HG02571 (cell line): ENCODE measurements at regions not wholly inside any gene's neighbourhood (a gene's known extent, or its start where the extent isn't known, plus 50 kb on each side); places are given as distances from the start of the nearest gene placed in this dataset.
A peak's percentile ranks its signal among the peaks of the same experiment; 100 is the strongest.

ENCODE experiments used
- ATAC-seq: cut with Tn5 transposase; IDR thresholded peaks from one replicate; pipeline ENCODE4 v1.9.1; 2021; ENCODE audit warnings: mild to moderate bottlenecking, moderate library complexity; ENCODE audit not compliant: unreplicated experiment

GRCh38 chr9:89234205-89235067 lies 55.8 kb upstream of the SHC3 start:
- peak; percentile 65 for ATAC-seq

- ATAC-seq = no peak
Observed at GRCh38 chr9:89236955-89237573, 58.4 kb upstream of the SHC3 start.

- ATAC-seq = no peak
Observed at GRCh38 chr9:89238424-89238823, 59.8 kb upstream of the SHC3 start.

- ATAC-seq = no peak
Observed at GRCh38 chr9:89243296-89244061, 64.9 kb upstream of the SHC3 start.

GRCh38 chr9:89246840-89247239 lies 64.2 kb upstream of the CKS2 start:
- no peak for ATAC-seq

GRCh38 chr9:89247431-89248353 lies 63.3 kb upstream of the CKS2 start:
- ATAC-seq = no peak

- ATAC-seq = no peak
Observed at GRCh38 chr9:89249001-89249400, 62.0 kb upstream of the CKS2 start.

GRCh38 chr9:89252651-89253267 lies 58.2 kb upstream of the CKS2 start:
- no peak for ATAC-seq

GRCh38 chr9:89254058-89254772 lies 56.8 kb upstream of the CKS2 start:
- no peak for ATAC-seq

GRCh38 chr9:89254773-89255125 lies 56.2 kb upstream of the CKS2 start:
- no peak for ATAC-seq

GRCh38 chr9:89256225-89256624 lies 54.8 kb upstream of the CKS2 start:
- ATAC-seq = no peak

GRCh38 chr9:89256642-89257041 lies 54.4 kb upstream of the CKS2 start:
- no peak for ATAC-seq

GRCh38 chr9:89260525-89260924 lies 50.5 kb upstream of the CKS2 start:
- ATAC-seq = no peak
